Caco-2 (cell line): ENCODE measurements at regions not wholly inside any gene's neighbourhood (a gene's known extent, or its start where the extent isn't known, plus 50 kb on each side); places are given as distances from the start of the nearest gene placed in this dataset.

ENCODE experiments used
- BruUV-seq: library from RNA; stranded (reverse); fragments of 400-500 nt; replicated peaks from 2 replicates; lab custom pipeline; 2021; lab: Mats Ljungman, UMichigan
- CTCF ChIA-PET: fragments of 300-600 bp; sonication (Branson Sonifier 250); formaldehyde crosslinking; loops from one replicate; lab custom pipeline; 2022; ENCODE audit warnings: antibody characterized with exemption; lab: Charles Lee
- POLR2A ChIA-PET: fragments of 300-600 bp; sonication (Branson Sonifier 250); formaldehyde crosslinking; loops from one replicate; lab custom pipeline; 2022; ENCODE audit warnings: antibody characterized with exemption; lab: Charles Lee
- DNase-seq, 2 experiments: peaks; one replicate each; pipeline versions ENCODE4 v3.0.0 to v3.0.0-alpha.2; 2020 to 2022
- H3K27me3 ChIP-seq: replicated peaks from 2 replicates; pipeline ENCODE4 v1.6.0; 2011; ENCODE audit warnings: low read length; ENCODE audit not compliant: control insufficient read depth, insufficient read depth
- H3K36me3 ChIP-seq: 2 replicates; pipeline ENCODE4 v1.5.1; 2011; ENCODE audit warnings: low read length; ENCODE audit not compliant: control insufficient read depth, insufficient read depth
- H3K4me1 ChIP-seq: fragments of 250-450 bp; sonication (Bioruptor Pico); 2 replicates; pipeline ENCODE4 v1.5.1; 2020; ENCODE audit warnings: mild to moderate bottlenecking
- H3K4me3 ChIP-seq: 2 replicates; pipeline ENCODE4 v1.5.1; 2011; ENCODE audit warnings: low read depth, mild to moderate bottlenecking, control low read depth, low read length
- H3K9me3 ChIP-seq: fragments of 250-450 bp; sonication (Bioruptor Pico); 2 replicates; pipeline ENCODE4 v1.5.1; 2020; ENCODE audit warnings: mild to moderate bottlenecking, moderate library complexity
- H3K27ac Mint-ChIP-seq: one replicate; pipeline ENCODE4 v1.8.0; 2022; ENCODE audit warnings: mixed read lengths; ENCODE audit not compliant: unreplicated experiment
- H3K27me3 Mint-ChIP-seq: one replicate; pipeline ENCODE4 v1.8.0; 2022; ENCODE audit warnings: mixed read lengths; ENCODE audit not compliant: insufficient read depth, unreplicated experiment
- H3K36me3 Mint-ChIP-seq: one replicate; pipeline ENCODE4 v1.8.0; 2022; ENCODE audit warnings: mild to moderate bottlenecking, mixed read lengths; ENCODE audit not compliant: insufficient read depth, unreplicated experiment
- H3K4me1 Mint-ChIP-seq: one replicate; pipeline ENCODE4 v1.8.0; 2022; ENCODE audit warnings: low read depth, mixed read lengths; ENCODE audit not compliant: unreplicated experiment
- H3K4me3 Mint-ChIP-seq: one replicate; pipeline ENCODE4 v1.8.0; 2022; ENCODE audit warnings: mild to moderate bottlenecking, moderate library complexity, mixed read lengths; ENCODE audit not compliant: unreplicated experiment
- H3K9me3 Mint-ChIP-seq: one replicate; pipeline ENCODE4 v1.8.0; 2022; ENCODE audit warnings: mixed read lengths; ENCODE audit not compliant: unreplicated experiment
- CTCF ChIP-seq, 2 experiments: fragments of 200-600 bp in 1 of 2; IDR thresholded peaks; 1 replicate in 1 of 2; 2 replicates in 1 of 2; pipeline versions ENCODE4 v1.5.1 to v1.8.0; 2011 to 2022; ENCODE audit warnings: antibody characterized with exemption in 1 of 2, control low read depth in 1 of 2, inconsistent platforms in 1 of 2, low read depth in 1 of 2, low read length in 1 of 2, mild to moderate bottlenecking in 1 of 2, moderate library complexity in 1 of 2; ENCODE audit not compliant: insufficient read depth in 1 of 2, severe bottlenecking in 1 of 2, unreplicated experiment in 1 of 2
- intact Hi-C: fragments of 100-400 bp; cut with micrococcal nuclease; formaldehyde crosslinking; loops from one replicate; pipeline ENCODE4 v1.10.0; 2022; ENCODE audit not compliant: unreplicated experiment

GRCh38 chr5:39475159-39475571, 50.4 kb upstream of the DAB2 start:
- DNase-seq, result no peak
- no peak for TF ChIP-seq CTCF (IDR thresholded peaks at IDR 0.05; ENCODE audit: insufficient read depth in 1 of 2, low read depth in 1 of 2, low read length in 1 of 2, severe bottlenecking in 1 of 2, unreplicated experiment in 1 of 2)
- BruUV-seq, result no TSS peak
- H3K36me3 Mint-ChIP-seq, result no peaks in the 10 kb centered on the region
- no peaks in the 10 kb centered on the region for H3K9me3 ChIP-seq
- POLR2A ChIA-PET, result no interaction called here
- intact Hi-C loops, result no loop called here
- no peak overlapping the region for H3K4me3 Mint-ChIP-seq
- no peaks in the 10 kb centered on the region for H3K9me3 Mint-ChIP-seq
- no peaks in the 10 kb centered on the region for H3K27me3 Mint-ChIP-seq
- peaks cover 4% of the 10 kb centered on the region for H3K4me1 ChIP-seq
- H3K36me3 ChIP-seq, result no peaks in the 10 kb centered on the region
- no peak overlapping the region for H3K27ac Mint-ChIP-seq
- H3K4me3 ChIP-seq, result no peak overlapping the region
- H3K4me1 Mint-ChIP-seq, result peaks cover 16% of the 10 kb centered on the region
- CTCF ChIA-PET, result no interaction called here
- no peaks in the 10 kb centered on the region for H3K27me3 ChIP-seq
